Breast epithelium (tissue), 4 donors: ENCODE measurements at regions not wholly inside any gene's neighbourhood (a gene's known extent, or its start where the extent isn't known, plus 50 kb on each side); places are given as distances from the start of the nearest gene placed in this dataset.

Source experiments
- DNase-seq, 2 donors: peaks; one replicate each; pipeline ENCODE4 v3.0.0-alpha.2; 2019; ENCODE audit warnings: low spot score in 2 of 2
- H3K27ac ChIP-seq, 2 donors: fragments of 200-600 bp; sonication (generic) in 1 of 2; one replicate each; pipeline ENCODE4 v1.5.1; 2016 to 2019; ENCODE audit warnings: mild to moderate bottlenecking in 1 of 2
- H3K27me3 ChIP-seq, 2 donors: fragments of 200-600 bp; sonication (generic) in 1 of 2; one replicate each; pipeline versions ENCODE4 v1.5.1 to v1.6.0; 2017 to 2019; ENCODE audit warnings: control low read depth in 1 of 2, mild to moderate bottlenecking in 1 of 2
- H3K36me3 ChIP-seq: fragments of 200-600 bp; one replicate; pipeline ENCODE4 v1.5.1; 2019
- H3K4me1 ChIP-seq, 2 donors: fragments of 200-600 bp; sonication (generic); one replicate each; pipeline ENCODE4 v1.5.1; 2016 to 2019; ENCODE audit warnings: control low read depth in 1 of 2
- H3K4me3 ChIP-seq, 3 donors: fragments of 200-600 bp; sonication (generic); 1 replicate in 2 of 3; 2 replicates in 1 of 3; pipeline ENCODE4 v1.5.1; 2016 to 2019; ENCODE audit warnings: mild to moderate bottlenecking in 3 of 3, moderate library complexity in 2 of 3
- H3K9me3 ChIP-seq, 2 donors: fragments of 200-600 bp; sonication (generic) in 1 of 2; one replicate each; pipeline ENCODE4 v1.5.1; 2016 to 2019; ENCODE audit warnings: control low read depth in 1 of 2
- CTCF ChIP-seq, 3 donors: fragments of 450-650 bp; IDR thresholded peaks; one replicate each; pipeline ENCODE4 v1.5.1; 2016 to 2017; ENCODE audit warnings: antibody characterized with exemption in 3 of 3, mild to moderate bottlenecking in 3 of 3, moderate library complexity in 3 of 3
- POLR2A ChIP-seq: fragments of 450-650 bp; IDR thresholded peaks from one replicate; pipeline ENCODE4 v1.6.1; 2016; ENCODE audit warnings: antibody characterized with exemption, mild to moderate bottlenecking, moderate library complexity
- POLR2AphosphoS5 ChIP-seq, 3 donors: sonication (generic); formaldehyde crosslinking; IDR thresholded peaks; one replicate each; pipeline ENCODE4 v1.6.1; 2017; ENCODE audit warnings: antibody characterized with exemption in 3 of 3
- intact Hi-C: fragments of 100-400 bp; cut with DNase I; formaldehyde crosslinking; loops from one replicate; pipeline ENCODE4 v1.15.1; 2023; ENCODE audit warnings: low total_unique reads

GRCh38 chr2:139605668-139606067 lies 825.5 kb upstream of the NXPH2 start:
- Histone ChIP-seq H3K9me3 (no peaks in the 10 kb centered on the region), H3K4me1 (no peaks in the 10 kb centered on the region), H3K36me3 (no peaks in the 10 kb centered on the region), H3K27me3 (no peaks in the 10 kb centered on the region), H3K27ac (no peak overlapping the region), H3K4me3 (no peak overlapping the region)
- TF ChIP-seq POLR2A (no peak), CTCF (IDR thresholded peaks at IDR 0.05) (no peak), POLR2AphosphoS5 (IDR thresholded peaks at IDR 0.05) (no peak)
- intact Hi-C loops = no loop called here
- no peak for DNase-seq

GRCh38 chr2:139600166-139600565 lies 820.0 kb upstream of the NXPH2 start:
- H3K4me3 ChIP-seq = no peak overlapping the region
- no peaks in the 10 kb centered on the region for H3K27me3 ChIP-seq
- H3K9me3 ChIP-seq = peaks cover 1 to 9% of the 10 kb centered on the region in 2 donors
- H3K27ac ChIP-seq = no peak overlapping the region
- no peaks in the 10 kb centered on the region for H3K36me3 ChIP-seq
- TF ChIP-seq POLR2A = no peak
- no peak for TF ChIP-seq CTCF (IDR thresholded peaks at IDR 0.05)
- no peak for TF ChIP-seq POLR2AphosphoS5 (IDR thresholded peaks at IDR 0.05)
- intact Hi-C loops = no loop called here
- no peak for DNase-seq
- H3K4me1 ChIP-seq = no peaks in the 10 kb centered on the region

- Histone ChIP-seq H3K36me3 (no peaks in the 10 kb centered on the region), H3K27ac (no peak overlapping the region), H3K27me3 (no peaks in the 10 kb centered on the region), H3K4me3 (no peak overlapping the region), H3K9me3 (no peaks in the 10 kb centered on the region), H3K4me1 (no peaks in the 10 kb centered on the region)
- intact Hi-C loops = no loop called here
- TF ChIP-seq POLR2A (no peak), POLR2AphosphoS5 (IDR thresholded peaks at IDR 0.05) (no peak)
- no peak for DNase-seq
Observed at GRCh38 chr2:139585101-139585500, 804.9 kb upstream of the NXPH2 start.

GRCh38 chr2:139574371-139574770 lies 794.2 kb upstream of the NXPH2 start:
- H3K9me3 ChIP-seq = no peaks in the 10 kb centered on the region
- DNase-seq = no peak
- H3K4me3 ChIP-seq = no peak overlapping the region
- TF ChIP-seq POLR2AphosphoS5 (IDR thresholded peaks at IDR 0.05) (no peak), CTCF (IDR thresholded peaks at IDR 0.05) (no peak), POLR2A (no peak)
- no peaks in the 10 kb centered on the region for H3K4me1 ChIP-seq
- H3K27ac ChIP-seq = no peak overlapping the region
- no peaks in the 10 kb centered on the region for H3K36me3 ChIP-seq
- intact Hi-C loops = no loop called here
- no peaks in the 10 kb centered on the region for H3K27me3 ChIP-seq

- Histone ChIP-seq H3K27ac (no peak overlapping the region), H3K4me1 (no peaks in the 10 kb centered on the region), H3K27me3 (no peaks in the 10 kb centered on the region), H3K4me3 (no peak overlapping the region), H3K36me3 (no peaks in the 10 kb centered on the region), H3K9me3 (peaks cover 0 to 6% of the 10 kb centered on the region in 2 donors)
- DNase-seq = no peak
- TF ChIP-seq POLR2A = no peak
- TF ChIP-seq CTCF (IDR thresholded peaks at IDR 0.05) = no peak
- TF ChIP-seq POLR2AphosphoS5 (IDR thresholded peaks at IDR 0.05) = no peak
- intact Hi-C loops = no loop called here
Observed at GRCh38 chr2:139556789-139557188, 776.6 kb upstream of the NXPH2 start.

- H3K27me3 ChIP-seq = no peaks in the 10 kb centered on the region
- DNase-seq = no peak
- intact Hi-C loops = no loop called here
- no peak overlapping the region for H3K4me3 ChIP-seq
- H3K4me1 ChIP-seq = no peaks in the 10 kb centered on the region
- H3K36me3 ChIP-seq = no peaks in the 10 kb centered on the region
- TF ChIP-seq POLR2A (no peak), POLR2AphosphoS5 (IDR thresholded peaks at IDR 0.05) (no peak), CTCF (IDR thresholded peaks at IDR 0.05) (no peak)
- H3K9me3 ChIP-seq = peaks cover 0 to 6% of the 10 kb centered on the region in 2 donors
- H3K27ac ChIP-seq = no peak overlapping the region
Observed at GRCh38 chr2:139550873-139551272, 770.7 kb upstream of the NXPH2 start.
